HEK293 (cell line): ENCODE measurements at regions not wholly inside any gene's neighbourhood (a gene's known extent, or its start where the extent isn't known, plus 50 kb on each side); places are given as distances from the start of the nearest gene placed in this dataset.
A peak's percentile ranks its signal among the peaks of the same experiment; 100 is the strongest.

ENCODE experiments used
- CTCF ChIA-PET: fragments of 350-600 bp; formaldehyde crosslinking; extraction: SDS; loops from one replicate; lab custom pipeline; 2021; ENCODE audit warnings: antibody characterized with exemption; lab: Yijun Ruan, JAX
- POLR2A ChIA-PET: fragments of 300-600 bp; formaldehyde crosslinking; extraction: SDS; loops from one replicate; lab custom pipeline; 2020; ENCODE audit warnings: antibody characterized with exemption, inconsistent platforms; lab: Yijun Ruan, JAX
- H3K27ac ChIP-seq: fragments of 200-500 bp; sonication (Bioruptor generic); 2 replicates; pipeline ENCODE4 v1.5.1; 2014; ENCODE audit warnings: low read depth, low read length, control low read depth, inconsistent platforms; ENCODE audit errors: extremely low read depth
- H3K36me3 ChIP-seq, 2 experiments: fragments of 200-500 bp in 1 of 2; sonication (Bioruptor generic) in 1 of 2; 1 replicate in 1 of 2; 2 replicates in 1 of 2; pipeline ENCODE4 v1.5.1; 2014 to 2017; ENCODE audit warnings: inconsistent platforms in 2 of 2, low read length in 2 of 2; ENCODE audit not compliant: control insufficient read depth in 2 of 2, insufficient read depth in 1 of 2
- H3K4me1 ChIP-seq: fragments of 200-500 bp; sonication (Bioruptor generic); 2 replicates; pipeline ENCODE4 v1.5.1; 2014; ENCODE audit warnings: mild to moderate bottlenecking, low read length, inconsistent platforms; ENCODE audit not compliant: control insufficient read depth, insufficient read depth
- H3K4me3 ChIP-seq: 2 replicates; pipeline ENCODE4 v1.5.1; 2011; ENCODE audit warnings: low read depth, mild to moderate bottlenecking, control low read depth, low read length, moderate library complexity
- H3K9me3 ChIP-seq: fragments of 200-500 bp; sonication (Bioruptor generic); 2 replicates; pipeline ENCODE4 v1.5.1; 2014; ENCODE audit warnings: low read depth, low read length, inconsistent platforms; ENCODE audit not compliant: control insufficient read depth, insufficient read depth
- BCL11A ChIP-seq: fragments of 450-650 bp; formaldehyde crosslinking; IDR thresholded peaks from 2 replicates; pipeline ENCODE4 v1.5.1; 2016; ENCODE audit warnings: low read depth, missing biosample characterization, missing genetic modification characterization
- CTCF ChIP-seq: fragments of 450-650 bp; formaldehyde crosslinking; IDR thresholded peaks from 2 replicates; pipeline ENCODE4 v1.5.1; 2016; ENCODE audit warnings: missing biosample characterization, missing genetic modification characterization
- SALL2 ChIP-seq: fragments of 450-650 bp; formaldehyde crosslinking; IDR thresholded peaks from 2 replicates; pipeline ENCODE4 v1.5.0; 2017; ENCODE audit warnings: missing biosample characterization, mild to moderate bottlenecking, missing genetic modification characterization, borderline replicate concordance
- ZBTB20 ChIP-seq: fragments of 450-650 bp; formaldehyde crosslinking; IDR thresholded peaks from 2 replicates; pipeline ENCODE4 v1.5.1; 2016; ENCODE audit warnings: missing biosample characterization, missing genetic modification characterization
- ZNF146 ChIP-seq: fragments of 450-650 bp; formaldehyde crosslinking; IDR thresholded peaks from 2 replicates; pipeline ENCODE4 v1.5.1; 2016; ENCODE audit warnings: missing biosample characterization, missing genetic modification characterization
- ZNF155 ChIP-seq: fragments of 450-650 bp; formaldehyde crosslinking; IDR thresholded peaks from 2 replicates; pipeline ENCODE4 v1.5.1; 2016; ENCODE audit warnings: missing biosample characterization, missing genetic modification characterization
- ZNF223 ChIP-seq: fragments of 450-650 bp; formaldehyde crosslinking; IDR thresholded peaks from 2 replicates; pipeline ENCODE4 v1.5.1; 2016; ENCODE audit warnings: missing biosample characterization, missing genetic modification characterization
- ZNF341 ChIP-seq: fragments of 450-650 bp; formaldehyde crosslinking; IDR thresholded peaks from 2 replicates; pipeline ENCODE4; 2016; ENCODE audit warnings: low read depth, missing biosample characterization, missing genetic modification characterization
- ZNF350 ChIP-seq: fragments of 450-650 bp; formaldehyde crosslinking; IDR thresholded peaks from 2 replicates; pipeline ENCODE4 v1.5.0; 2017; ENCODE audit warnings: missing biosample characterization, mild to moderate bottlenecking, missing genetic modification characterization
- ZNF544 ChIP-seq: fragments of 450-650 bp; formaldehyde crosslinking; IDR thresholded peaks from 2 replicates; pipeline ENCODE4 v1.5.0; 2017; ENCODE audit warnings: missing biosample characterization, missing genetic modification characterization
- ZNF623 ChIP-seq: fragments of 450-650 bp; formaldehyde crosslinking; IDR thresholded peaks from 2 replicates; pipeline ENCODE4 v1.5.1; 2016; ENCODE audit warnings: missing biosample characterization, missing genetic modification characterization
- ZNF843 ChIP-seq: fragments of 450-650 bp; formaldehyde crosslinking; IDR thresholded peaks from 2 replicates; pipeline ENCODE4 v1.5.1; 2016; ENCODE audit warnings: missing biosample characterization, missing genetic modification characterization
- TF ChIP-seq, protein P1 (sequence below): fragments of 450-650 bp; formaldehyde crosslinking; IDR thresholded peaks from 2 replicates; pipeline ENCODE4 v1.5.1; 2016; ENCODE audit warnings: missing biosample characterization, missing genetic modification characterization
- TF ChIP-seq, protein P2 (sequence below): fragments of 450-650 bp; formaldehyde crosslinking; IDR thresholded peaks from 2 replicates; pipeline ENCODE4 v1.5.1; 2016; ENCODE audit warnings: missing biosample characterization, missing genetic modification characterization

GRCh38 chr16:11405331-11406176, 60.3 kb downstream of the RMI2 start:
- Histone ChIP-seq H3K4me1 (no peaks in the 10 kb centered on the region), H3K4me3 (no peak overlapping the region), H3K9me3 (no peaks in the 10 kb centered on the region), H3K36me3 (no peaks in the 10 kb centered on the region), H3K27ac (no peak overlapping the region)
- POLR2A ChIA-PET, result no interaction called here
- CTCF ChIA-PET, result interaction anchor here (0.5 to 5.0 kb wide), 28 partner anchors 8 to 663 kb away, joined by 3 to 52 read pairs (median 4); no protein-coding TSS in a partner anchor
- no peak for TF ChIP-seq ZNF223 (tag by site-specific recombination)
- TF ChIP-seq BCL11A, result no peak
- no peak for TF ChIP-seq SALL2 (tag by site-specific recombination)
- TF ChIP-seq ZBTB20 (tag by site-specific recombination), result no peak
- no peak for TF ChIP-seq ZNF843 (tag by site-specific recombination)
- TF ChIP-seq, protein P1, sequence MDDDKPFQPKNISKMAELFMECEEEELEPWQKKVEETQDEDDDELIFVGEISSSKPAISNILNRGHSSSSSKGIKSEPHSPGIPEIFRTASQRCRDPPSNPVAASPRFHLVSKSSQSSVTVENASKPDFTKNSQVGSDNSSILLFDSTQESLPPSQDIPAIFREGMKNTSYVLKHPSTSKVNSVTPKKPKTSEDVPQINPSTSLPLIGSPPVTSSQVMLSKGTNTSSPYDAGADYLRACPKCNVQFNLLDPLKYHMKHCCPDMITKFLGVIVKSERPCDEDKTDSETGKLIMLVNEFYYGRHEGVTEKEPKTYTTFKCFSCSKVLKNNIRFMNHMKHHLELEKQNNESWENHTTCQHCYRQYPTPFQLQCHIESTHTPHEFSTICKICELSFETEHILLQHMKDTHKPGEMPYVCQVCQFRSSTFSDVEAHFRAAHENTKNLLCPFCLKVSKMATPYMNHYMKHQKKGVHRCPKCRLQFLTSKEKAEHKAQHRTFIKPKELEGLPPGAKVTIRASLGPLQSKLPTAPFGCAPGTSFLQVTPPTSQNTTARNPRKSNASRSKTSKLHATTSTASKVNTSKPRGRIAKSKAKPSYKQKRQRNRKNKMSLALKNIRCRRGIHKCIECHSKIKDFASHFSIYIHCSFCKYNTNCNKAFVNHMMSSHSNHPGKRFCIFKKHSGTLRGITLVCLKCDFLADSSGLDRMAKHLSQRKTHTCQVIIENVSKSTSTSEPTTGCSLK (tag by site-specific recombination), result no peak
- peak; percentile 90 for TF ChIP-seq ZNF341 (tag by site-specific recombination)
- TF ChIP-seq CTCF (tag by site-specific recombination), result peak; percentile 51
- TF ChIP-seq ZNF155 (tag by site-specific recombination), result no peak
- no peak for TF ChIP-seq ZNF544 (tag by site-specific recombination)
- no peak for TF ChIP-seq ZNF350 (tag by site-specific recombination)
- peak; percentile 92 for TF ChIP-seq ZNF623 (tag by site-specific recombination)

GRCh38 chr16:11406177-11406560, 60.9 kb downstream of the RMI2 start:
- POLR2A ChIA-PET, result no interaction called here
- CTCF ChIA-PET, result interaction anchor here (0.5 to 5.0 kb wide), 30 partner anchors 9 to 662 kb away, joined by 3 to 52 read pairs (median 5); partner anchors contain the start of gene ZC3H7A
- H3K36me3 ChIP-seq, result no peaks in the 10 kb centered on the region
- no peaks in the 10 kb centered on the region for H3K4me1 ChIP-seq
- no peak overlapping the region for H3K4me3 ChIP-seq
- TF ChIP-seq, protein P2, sequence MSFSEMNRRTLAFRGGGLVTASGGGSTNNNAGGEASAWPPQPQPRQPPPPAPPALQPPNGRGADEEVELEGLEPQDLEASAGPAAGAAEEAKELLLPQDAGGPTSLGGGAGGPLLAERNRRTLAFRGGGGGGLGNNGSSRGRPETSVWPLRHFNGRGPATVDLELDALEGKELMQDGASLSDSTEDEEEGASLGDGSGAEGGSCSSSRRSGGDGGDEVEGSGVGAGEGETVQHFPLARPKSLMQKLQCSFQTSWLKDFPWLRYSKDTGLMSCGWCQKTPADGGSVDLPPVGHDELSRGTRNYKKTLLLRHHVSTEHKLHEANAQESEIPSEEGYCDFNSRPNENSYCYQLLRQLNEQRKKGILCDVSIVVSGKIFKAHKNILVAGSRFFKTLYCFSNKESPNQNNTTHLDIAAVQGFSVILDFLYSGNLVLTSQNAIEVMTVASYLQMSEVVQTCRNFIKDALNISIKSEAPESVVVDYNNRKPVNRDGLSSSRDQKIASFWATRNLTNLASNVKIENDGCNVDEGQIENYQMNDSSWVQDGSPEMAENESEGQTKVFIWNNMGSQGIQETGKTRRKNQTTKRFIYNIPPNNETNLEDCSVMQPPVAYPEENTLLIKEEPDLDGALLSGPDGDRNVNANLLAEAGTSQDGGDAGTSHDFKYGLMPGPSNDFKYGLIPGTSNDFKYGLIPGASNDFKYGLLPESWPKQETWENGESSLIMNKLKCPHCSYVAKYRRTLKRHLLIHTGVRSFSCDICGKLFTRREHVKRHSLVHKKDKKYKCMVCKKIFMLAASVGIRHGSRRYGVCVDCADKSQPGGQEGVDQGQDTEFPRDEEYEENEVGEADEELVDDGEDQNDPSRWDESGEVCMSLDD (tag by site-specific recombination), result no peak
- peak; percentile 84 for TF ChIP-seq ZNF146 (tag by site-specific recombination)
- no peak overlapping the region for H3K27ac ChIP-seq
- no peaks in the 10 kb centered on the region for H3K9me3 ChIP-seq
